ENCODE measurements at regions not wholly inside any gene's neighbourhood (a gene's known extent, or its start where the extent isn't known, plus 50 kb on each side); places are given as distances from the start of the nearest gene placed in this dataset.

GRCh38 chr12:115798309-115798917, 479.1 kb downstream of the MED13L start:
- TF ChIP-seq CTCF (IDR thresholded peaks at IDR 0.05; ENCODE audit: low read depth, low read length) (no peak), POLR2A (IDR thresholded peaks at IDR 0.05; ENCODE audit: extremely low read depth, insufficient read length) (no peak)
- TF ChIP-seq, protein P1, sequence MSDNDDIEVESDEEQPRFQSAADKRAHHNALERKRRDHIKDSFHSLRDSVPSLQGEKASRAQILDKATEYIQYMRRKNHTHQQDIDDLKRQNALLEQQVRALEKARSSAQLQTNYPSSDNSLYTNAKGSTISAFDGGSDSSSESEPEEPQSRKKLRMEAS (IDR thresholded peaks at IDR 0.05; ENCODE audit: low read depth, low read length), result no peak
